NCI-H82 treated with DMSO at 0.1 percent for 48 hours (cell line): ENCODE measurements at regions not wholly inside any gene's neighbourhood (a gene's known extent, or its start where the extent isn't known, plus 50 kb on each side); places are given as distances from the start of the nearest gene placed in this dataset.
"Not testable (repeated sequence)": the region's sequence is repeated elsewhere in the genome, so short reads cannot be mapped to it uniquely, and the experiment has no call there.

ENCODE experiments used
- DNase-seq: peaks from one replicate; lab custom pipeline; 2025; ENCODE audit not compliant: unreplicated experiment; lab: John Stamatoyannopoulos, UW

DNA sequence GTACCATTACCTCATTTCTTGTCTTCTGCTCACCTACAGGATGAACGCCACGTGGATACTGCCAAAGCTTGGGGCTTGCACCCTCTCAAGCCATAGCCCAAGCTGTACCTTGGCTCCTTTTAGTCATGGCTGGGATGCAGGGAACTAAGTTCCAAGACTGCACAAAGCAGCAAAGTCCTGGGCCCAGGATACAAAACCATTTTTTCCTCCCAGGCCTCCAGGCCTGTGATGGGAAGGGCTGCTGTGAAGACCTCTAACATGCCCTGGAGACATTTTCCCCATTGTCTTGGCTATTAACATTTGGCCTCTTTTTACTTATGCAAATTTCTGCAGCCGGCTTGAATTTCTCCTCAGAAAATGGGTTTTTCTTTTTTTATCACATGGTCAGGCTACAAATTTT lies 795.1 kb upstream of the VRK2 start:
- not testable (repeated sequence) for DNase-seq

DNA sequence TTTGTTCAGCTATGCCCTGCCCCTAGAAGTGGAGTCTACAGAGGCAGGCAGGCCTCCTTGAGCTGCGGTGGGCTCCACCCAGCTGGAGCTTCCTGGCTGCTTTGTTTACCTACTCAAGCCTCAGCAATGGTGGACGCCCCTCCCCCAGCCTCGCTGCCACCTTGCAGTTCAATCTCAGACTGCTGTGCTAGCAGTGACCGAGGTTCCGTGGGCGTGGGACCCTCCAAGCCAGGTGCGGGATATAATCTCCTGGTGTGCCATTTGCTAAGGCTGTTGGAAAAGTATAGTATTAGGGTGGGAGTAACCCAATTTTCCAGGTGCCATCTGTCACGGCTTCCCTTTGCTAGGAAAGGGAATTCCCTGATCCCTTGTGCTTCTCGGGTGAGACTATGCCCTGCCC lies 770.2 kb upstream of the VRK2 start:
- DNase-seq = not testable (repeated sequence)

DNA sequence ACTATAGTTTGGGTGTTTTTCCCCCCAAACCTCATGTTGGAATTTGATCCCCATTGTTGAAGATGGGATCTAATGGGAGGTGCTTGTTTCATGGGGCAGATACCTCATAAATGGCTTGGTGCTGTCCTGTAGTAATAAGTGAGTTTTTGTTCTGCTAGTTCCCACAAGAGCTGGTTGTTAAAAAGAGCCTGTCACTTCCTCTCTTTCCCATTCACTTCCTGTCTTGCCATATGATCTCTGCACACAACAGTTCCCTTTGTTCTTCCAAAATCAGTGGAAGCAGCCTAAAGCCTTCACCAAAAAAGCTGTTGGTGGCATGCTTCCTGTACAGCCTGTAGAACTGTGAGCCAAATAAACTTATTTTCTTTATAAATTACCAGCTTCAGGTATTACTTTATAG lies 768.2 kb upstream of the VRK2 start:
- no peak for DNase-seq

DNA sequence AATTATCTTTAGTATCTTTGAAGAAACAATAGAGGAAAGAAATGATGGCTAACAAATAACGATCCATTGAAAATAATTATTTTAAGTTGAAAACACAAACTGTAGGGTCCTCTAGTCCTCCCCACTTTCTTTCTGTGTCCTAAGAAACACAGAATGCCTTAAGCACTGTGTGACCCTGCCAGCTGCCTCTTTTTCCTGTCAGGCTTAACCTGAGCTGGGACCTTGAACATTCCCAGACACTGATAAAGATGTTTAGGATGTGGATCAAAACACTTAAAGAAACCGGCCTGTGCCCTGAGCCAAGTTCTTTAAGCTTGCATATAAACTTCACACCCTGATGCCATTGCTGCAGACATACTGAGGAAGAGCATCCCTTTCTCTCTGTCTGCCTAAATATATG lies 755.4 kb upstream of the VRK2 start:
- no peak for DNase-seq

DNA sequence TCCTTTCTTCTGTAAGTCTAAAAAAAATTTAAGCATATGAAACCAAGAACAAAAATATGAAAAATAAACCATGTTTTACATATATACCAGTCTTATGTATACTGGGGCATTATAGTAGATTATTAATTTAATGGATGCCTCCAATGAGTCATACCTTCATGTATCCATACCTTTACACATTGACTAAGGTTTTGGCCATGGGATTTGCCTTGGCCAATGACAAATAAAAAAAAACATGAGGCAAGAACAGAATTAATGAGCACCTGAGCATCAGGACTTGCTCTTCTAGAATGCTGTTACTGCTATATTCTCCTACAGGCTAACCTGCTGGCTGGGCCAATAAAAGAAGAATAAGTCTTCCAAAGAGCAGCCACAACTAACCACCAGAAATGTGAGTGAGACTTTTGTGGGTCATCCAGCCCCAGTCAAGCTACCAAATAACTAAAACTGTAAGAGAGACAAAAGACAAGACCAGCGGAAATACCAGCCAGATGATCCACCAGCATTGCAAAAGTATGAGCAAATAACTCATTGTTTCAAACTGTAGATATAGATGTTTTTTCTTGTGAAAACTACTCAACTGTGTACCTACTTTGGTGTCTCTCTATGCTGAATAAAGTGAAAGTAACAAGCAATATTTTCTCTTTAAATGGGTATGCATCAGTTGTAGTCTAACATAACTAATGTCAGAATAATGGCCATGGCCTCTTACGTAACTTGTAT lies 749.6 kb upstream of the VRK2 start:
- DNase-seq = no peak

DNA sequence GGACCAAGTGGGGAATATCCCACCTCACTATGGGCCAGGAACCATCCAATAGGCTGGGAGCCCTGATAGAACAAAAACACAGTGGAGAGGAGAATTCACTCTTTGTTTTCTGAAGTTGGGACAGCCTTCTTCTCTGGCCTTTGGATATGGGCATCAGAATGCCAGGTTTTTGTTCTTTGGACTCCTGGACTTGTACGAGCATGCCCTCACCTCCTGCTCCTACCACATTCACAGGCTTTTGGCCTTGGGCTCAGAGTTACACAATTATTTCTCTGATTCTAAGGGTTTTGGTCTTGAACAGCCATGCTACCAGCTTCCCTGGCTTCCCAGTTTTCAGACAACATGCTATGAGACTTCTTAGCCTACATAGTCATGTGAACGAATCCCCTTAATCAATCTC lies 732.9 kb upstream of the VRK2 start:
- DNase-seq = no peak

DNA sequence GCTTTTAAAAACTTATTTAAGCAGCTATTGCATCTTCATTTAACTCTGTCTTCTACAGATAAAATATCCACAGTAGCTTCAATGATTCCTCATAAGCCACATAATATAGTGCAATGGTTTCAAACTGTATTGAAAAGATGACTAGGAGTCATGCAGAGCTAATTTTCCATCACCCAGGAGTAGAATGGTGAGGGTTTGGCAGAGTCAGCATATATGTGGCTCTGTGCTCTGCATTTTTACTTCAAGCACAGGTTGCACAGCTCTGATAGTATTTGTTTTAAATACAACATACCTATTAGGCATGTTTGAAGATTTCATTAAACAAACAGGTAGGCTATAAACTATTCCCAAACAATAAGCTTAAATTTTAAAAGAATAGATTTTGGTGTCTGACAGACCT lies 731.9 kb upstream of the VRK2 start:
- no peak for DNase-seq

DNA sequence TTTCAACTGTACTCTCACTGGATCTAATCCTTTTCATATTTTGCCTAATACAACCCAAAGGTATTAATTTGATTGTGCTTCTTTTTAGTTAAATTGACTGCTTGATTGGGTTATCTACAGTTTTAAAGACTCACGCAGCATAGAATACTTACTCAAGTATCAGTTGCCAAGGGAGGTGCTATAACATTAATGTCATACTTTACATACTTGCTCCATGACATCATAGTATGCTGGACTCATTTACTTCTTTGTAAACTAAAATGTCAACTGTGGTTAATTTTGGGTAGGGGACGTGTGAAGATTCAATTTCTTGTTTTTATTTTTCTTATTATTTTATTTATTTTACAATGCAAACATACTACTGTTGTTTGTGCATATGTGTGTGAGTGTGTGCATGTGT lies 716.2 kb upstream of the VRK2 start:
- no peak for DNase-seq

DNA sequence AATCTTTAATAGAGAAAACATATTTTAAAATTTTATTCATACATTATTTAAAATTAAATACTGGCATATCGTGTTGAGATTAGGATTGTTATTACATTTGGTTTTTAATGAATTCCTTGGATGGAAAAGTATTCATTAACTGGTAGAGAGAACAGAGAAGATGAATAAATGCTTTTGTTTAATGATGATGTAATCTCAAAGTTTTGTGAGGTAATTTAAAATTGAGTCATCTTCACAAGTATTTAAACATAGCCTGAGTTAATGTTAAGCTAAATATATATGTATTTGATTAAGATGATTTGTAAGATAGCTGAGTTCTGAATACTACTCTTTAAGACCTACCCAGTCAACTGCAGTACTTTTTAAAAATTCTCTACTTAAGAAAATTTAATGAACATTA lies 713.4 kb upstream of the VRK2 start:
- DNase-seq = no peak

DNA sequence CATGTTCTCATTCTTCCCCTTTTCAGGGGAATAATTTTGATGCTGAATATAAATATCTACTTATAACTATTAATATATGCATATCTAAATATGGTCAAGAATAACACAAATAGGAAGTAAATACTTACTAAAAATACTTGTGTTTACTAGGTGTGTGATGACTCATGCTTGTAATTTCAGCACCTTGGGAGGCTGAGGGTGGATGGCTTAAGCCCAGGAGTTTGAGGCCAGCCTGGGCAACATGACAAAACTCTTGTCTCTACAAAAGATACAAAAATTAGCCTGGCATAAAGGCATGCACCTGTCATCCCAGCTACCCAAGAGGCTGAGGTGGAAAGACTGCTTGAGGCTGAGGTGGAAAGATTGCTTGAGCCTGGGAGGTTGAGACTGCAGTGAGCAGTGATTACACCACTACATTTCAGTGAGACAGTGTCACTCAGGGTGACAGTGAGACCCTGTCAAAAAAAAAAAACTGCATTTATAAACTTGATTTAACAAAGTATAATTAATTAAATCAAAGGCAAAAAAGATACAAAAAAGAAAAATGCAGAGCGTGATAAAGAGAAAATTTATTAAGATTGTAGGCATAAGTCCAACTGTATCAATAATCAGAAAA lies 703.1 kb upstream of the VRK2 start:
- no peak for DNase-seq

DNA sequence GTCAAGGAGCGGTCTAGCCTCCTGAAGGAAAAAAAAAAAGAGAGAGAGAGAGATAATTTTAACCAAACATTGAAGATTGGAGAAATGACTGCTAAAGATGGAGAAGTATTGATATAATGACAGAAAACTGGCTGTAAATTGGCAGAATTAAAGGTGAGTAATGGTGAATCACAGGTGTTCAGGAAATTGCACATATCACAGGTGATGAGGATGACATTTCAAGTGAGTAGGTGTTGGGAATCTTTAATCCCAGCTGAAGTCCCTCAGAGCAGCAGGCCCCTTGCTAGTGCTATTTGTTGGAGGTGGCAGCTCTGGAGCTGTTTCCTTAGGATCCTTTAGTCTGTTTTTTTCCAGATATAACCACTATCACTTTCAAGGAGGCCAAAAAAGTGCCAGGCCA lies 678.4 kb upstream of the VRK2 start:
- DNase-seq = no peak

DNA sequence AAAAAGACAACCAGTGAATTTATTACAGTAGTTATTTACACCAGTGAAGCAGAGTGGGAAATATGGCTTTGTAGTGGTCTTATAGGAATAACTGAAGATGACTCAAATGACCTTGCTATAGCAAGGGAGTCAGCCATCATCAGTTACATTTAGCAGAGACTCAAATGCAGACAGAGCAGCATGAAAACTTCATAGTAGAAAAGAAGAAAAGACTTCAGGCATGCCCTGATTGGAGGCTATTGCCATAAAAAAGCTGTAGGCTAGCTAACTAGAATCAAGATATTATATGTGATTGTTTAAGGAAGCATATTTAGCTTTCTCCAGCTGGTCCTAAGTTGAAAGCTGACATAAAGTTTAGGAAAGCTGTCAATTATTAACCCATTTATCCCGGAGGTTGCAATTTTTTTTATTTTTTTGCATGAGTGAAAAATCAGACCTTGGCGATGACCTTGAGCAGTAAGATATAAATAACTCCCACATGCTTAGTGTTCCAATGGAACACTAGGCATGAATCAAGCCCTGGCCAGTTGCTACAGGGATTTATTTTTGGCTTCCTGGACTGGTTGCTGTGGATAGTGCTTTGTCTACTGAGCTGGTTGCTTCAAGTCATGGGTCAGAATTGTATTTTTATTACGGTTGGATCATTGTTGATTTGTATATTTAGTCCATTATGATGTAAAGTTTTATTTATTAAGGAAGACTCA lies 675.6 kb upstream of the VRK2 start:
- no peak for DNase-seq

DNA sequence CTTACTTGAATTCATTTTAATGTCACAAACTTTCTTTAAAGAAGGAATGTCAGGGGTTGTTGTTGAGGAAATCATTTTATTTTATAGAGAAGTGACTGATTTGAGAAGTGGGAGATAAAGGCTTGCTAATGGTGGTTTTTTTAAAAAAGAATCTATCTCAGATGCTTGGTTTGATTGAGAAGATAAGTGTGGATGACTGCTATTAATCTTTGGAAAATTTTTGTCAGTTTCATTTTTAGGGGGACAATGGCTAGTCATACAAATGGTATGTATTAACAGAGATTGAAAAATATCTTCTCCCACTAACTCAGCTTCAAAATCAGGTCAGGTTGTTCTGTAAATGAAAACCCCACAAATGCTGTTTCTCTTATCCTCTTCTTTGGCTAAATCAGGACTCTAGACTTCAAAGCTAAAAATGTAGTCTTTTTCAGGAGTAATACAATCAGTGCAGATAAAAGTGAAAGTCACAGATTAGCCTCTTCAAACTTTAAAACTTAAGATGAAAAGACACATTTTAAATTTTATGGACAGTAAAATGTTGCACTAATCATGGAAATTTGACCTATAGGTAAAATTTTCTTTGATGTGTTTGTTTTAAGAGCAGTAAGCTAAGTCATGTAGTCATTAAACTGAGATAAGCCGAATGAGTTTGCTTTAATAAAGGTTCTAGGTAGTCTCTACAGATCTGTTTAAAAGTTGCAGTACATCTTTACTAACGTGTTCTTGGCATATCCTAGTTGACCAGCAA lies 674.2 kb upstream of the VRK2 start:
- no peak for DNase-seq

DNA sequence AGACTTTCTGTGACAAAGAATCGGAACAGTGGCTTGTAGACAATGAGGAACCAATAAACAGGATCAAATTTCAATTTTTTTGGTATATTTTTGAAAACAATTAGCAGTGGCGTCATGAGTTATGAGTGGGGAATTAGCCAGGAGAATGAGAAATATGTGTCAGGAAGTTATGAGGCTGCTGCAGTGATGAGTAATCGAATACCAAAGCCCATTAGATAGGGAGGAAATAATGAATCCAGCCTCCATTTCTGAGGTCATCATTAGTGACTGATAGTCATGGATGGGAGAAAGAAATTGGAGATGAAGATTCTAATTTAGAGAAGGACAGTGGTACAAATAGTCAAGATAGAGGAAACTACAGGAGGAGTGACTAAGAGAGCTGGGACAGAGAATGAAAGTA lies 673.1 kb upstream of the VRK2 start:
- no peak for DNase-seq

DNA sequence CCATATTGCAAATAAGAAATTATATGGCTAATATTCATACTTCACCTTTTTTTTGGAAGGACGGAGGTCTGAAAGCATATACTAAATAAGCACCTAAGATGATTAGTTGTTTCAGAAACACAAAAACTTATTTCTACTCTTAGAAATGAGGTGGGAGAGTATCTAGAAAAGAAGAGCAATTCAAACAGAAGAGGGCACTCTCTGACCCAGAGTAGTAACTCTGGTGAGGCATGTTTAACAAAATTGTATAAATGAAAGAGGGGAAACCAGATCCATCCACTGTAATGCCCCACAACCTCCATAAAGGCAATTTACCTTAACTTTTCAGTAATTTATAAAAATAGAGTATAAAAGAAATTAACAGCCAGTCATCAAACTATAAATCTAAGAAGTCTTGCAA lies 669.6 kb upstream of the VRK2 start:
- DNase-seq = no peak

DNA sequence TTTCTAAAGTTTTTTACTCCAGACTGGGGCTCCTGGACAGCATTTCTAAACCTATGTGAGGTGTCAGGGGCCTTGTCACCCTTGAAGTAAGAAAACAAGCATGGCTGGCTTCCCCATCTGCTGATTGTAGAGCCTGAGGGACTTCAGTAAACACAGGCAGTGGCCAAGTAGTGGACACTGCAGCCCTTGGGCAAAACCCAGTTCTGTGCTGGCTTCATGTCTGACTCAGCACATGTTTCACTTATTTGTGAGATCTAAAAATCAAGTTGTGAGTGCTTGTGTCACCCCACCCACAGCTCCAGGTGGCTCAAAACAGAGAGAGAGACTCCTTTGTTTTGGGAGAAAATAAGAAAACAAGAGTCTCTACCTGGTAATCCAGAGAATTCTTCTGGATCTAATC lies 660.3 kb upstream of the VRK2 start:
- no peak for DNase-seq

DNA sequence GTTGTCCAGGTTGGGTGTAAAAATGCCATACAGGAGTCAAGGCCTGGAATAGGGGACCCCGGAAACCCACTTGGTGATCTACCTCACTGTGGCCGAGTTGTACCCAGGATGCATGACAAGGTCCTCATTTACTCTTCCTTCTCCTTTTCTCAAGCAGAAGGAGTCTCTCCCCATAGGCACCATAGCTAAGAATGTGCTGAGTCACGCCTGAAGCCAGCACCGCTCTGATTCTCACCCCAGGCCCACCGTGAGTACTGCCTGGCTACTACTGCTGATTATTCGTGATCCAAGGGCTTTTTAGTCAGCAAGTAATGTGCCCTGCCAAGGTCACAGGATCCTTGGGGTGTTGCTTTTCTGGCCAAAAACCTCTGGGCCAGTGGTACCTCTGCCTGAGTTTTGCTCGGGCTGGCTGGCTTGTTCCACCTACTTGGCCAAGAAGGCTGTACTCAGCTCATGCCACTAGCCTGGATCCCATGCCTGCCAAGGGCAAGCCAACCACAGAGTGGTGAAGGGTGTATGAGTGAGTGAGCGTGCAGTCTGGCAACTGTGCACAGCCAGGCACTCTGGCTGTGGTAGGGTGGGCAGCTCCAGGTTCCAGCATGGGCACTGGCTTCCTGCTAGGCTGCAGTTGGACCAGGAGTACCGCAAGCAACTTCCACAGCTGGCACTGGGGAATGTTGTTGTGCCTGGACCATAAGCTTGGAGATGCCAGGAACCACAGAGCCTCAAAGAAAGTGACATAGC lies 650.1 kb upstream of the VRK2 start:
- DNase-seq = no peak

DNA sequence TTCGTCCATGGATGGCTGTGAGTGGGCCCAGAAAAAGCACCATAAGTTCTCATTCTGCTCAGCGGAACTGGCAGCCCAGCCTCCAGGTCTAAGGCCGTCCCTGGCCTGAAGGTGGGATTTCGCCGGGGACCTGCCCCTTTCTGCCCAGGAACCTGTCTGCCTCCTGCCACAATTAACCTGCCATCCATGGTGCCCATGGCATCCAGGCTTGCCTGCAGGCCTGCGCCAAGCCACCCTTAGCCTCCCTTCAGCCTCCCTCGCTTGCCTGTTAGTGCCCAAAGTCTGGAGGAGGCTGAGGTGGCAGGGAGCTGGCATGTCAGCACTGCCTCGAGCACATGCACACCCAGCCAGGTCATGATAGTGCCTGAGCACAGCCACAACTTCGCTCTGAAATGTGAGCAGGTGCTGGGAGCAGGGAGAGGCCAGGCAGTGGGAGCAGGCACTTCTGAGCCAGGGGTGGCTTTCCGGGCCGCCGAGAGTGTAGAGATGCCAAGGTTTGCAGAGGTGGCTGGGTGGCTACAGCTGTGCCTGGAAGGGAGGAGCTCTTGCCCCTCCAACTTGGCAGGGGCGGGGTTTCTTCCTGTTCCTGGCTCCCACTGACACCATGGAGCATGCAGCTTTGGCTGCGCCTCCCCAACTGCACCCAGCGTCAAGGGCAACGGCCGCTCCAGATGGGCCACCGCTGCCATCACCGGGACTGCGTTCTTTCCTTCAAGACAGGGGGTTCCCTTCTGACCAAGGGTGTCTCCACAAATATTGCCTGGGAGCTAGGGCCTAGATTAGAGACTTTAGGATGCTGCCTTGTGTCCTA lies 648.9 kb upstream of the VRK2 start:
- no peak for DNase-seq

DNA sequence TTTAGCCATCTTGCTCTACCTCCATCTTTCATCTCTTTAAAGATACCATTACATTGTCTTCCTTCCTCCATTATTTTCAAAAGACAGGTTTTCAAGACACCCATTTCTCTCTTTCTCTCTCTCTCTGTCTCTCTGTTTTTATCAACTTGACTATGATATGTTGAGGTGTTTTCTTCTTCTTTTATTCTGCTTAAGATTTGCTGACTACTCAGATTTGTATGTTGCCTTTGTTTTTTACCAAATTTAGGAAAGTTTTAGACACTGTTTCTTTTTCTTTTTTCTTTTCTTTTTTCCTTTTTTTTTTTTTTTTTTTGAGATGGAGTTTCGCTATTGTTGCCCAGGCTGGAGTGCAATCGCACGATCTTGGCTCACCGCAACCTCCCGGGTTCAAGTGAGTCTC lies 647.5 kb upstream of the VRK2 start:
- no peak for DNase-seq

DNA sequence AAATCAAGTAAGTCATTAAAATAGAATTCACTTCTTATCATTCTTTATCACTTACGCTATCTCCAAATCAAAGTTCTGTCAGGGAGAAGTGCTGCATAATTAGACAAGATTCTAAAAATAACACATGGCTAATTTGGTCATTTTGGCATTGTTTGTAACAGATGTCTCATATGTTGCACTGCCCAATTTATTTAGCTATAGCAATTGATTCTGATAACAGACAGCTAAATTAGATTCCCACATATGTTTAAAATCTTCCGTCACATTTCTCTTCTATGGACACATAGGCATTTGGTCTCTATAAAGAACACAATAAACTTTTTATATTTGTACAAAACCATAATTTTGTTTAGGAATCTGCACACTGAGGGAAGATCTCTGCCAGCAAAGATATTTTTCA lies 644.5 kb upstream of the VRK2 start:
- DNase-seq = no peak
